Fibroblast of villous mesenchyme (primary cell): ENCODE measurements at regions not wholly inside any gene's neighbourhood (a gene's known extent, or its start where the extent isn't known, plus 50 kb on each side); places are given as distances from the start of the nearest gene placed in this dataset.

ENCODE experiments used
- DNase-seq: peaks from one replicate; pipeline ENCODE4 v3.0.0-alpha.2; 2010; ENCODE audit warnings: low read depth
- H3K4me3 ChIP-seq: 2 replicates; pipeline ENCODE4 v1.5.1; 2011; ENCODE audit warnings: low read depth, mild to moderate bottlenecking, low read length
- TF ChIP-seq, protein P1 (sequence below): IDR thresholded peaks from 2 replicates; pipeline ENCODE4 v1.5.1; 2012; ENCODE audit warnings: low read depth, mild to moderate bottlenecking, low read length; ENCODE audit not compliant: insufficient read depth

DNA sequence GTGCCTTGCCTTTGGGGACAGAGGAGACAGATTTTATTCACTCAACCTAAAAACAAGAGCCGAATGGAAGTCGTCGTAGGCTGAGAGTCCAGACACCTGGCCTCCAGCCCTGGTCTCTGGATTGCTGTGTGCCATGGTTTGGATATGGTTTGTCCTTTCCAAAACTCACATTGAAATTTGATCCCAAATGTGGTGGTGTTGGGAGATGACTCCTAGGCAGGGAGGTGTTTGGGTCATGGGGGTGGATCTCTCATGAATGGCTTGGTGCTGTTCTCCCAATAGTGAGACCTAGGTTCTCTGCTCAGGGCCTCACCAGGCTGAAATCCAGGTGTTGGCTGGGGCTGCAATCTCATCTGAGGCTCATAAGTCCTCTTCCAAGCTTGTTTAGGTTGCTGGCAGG, 75.5 kb downstream of the FOXD2 start:
- no peak overlapping the region for H3K4me3 ChIP-seq
- TF ChIP-seq, protein P1, sequence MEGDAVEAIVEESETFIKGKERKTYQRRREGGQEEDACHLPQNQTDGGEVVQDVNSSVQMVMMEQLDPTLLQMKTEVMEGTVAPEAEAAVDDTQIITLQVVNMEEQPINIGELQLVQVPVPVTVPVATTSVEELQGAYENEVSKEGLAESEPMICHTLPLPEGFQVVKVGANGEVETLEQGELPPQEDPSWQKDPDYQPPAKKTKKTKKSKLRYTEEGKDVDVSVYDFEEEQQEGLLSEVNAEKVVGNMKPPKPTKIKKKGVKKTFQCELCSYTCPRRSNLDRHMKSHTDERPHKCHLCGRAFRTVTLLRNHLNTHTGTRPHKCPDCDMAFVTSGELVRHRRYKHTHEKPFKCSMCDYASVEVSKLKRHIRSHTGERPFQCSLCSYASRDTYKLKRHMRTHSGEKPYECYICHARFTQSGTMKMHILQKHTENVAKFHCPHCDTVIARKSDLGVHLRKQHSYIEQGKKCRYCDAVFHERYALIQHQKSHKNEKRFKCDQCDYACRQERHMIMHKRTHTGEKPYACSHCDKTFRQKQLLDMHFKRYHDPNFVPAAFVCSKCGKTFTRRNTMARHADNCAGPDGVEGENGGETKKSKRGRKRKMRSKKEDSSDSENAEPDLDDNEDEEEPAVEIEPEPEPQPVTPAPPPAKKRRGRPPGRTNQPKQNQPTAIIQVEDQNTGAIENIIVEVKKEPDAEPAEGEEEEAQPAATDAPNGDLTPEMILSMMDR = no peak
- DNase-seq = no peak

DNA sequence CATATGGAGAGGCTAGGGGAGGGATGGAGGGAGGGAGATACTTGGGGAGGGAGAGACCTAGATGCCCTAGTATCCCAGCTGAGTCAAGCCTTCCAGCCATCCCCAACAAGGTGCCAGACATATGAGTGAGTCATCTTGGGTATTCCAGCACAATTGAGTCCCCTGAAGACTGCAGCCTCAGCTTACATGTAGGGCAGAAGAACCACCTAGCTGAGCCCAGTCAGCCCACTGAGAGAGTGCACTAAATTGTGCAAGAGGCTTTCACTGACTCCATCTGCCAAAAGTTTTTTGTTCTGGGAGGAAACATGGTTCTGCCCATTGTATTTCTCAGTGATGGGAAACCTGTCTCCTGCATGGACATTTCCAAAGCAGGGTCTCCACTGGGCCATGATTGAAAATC, 76.4 kb downstream of the FOXD2 start:
- DNase-seq = no peak
- TF ChIP-seq, protein P1 = no peak
- no peak overlapping the region for H3K4me3 ChIP-seq

DNA sequence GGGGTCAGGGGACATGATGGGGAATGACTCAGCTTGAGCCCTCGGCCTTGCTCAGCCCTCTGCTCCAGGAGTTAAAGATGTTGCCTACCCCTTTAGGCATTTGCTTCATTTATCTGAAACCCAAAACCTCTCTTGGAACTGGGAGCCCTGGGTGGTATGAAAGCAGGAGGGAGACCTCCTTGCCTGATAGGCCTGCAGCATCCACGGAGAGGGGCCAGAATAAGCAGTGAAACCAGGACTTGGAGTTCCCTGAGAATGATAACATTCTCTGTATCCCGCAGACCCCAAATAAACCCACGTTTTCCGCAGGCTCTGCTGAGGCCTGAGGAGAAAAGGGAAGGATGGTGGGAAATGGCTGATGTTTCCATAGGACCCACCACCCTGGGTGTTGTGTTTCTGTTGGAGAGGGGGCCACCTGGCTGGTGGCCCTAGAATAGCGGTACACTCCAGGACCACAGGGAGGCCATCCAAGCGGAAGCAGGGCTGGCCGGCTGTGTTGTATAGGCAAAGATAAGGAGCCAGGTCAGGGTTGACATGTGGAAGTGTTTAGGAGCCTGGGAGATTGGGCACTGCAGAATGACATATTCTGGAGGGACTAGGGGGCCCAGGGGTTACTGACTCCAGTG, 77.4 kb downstream of the FOXD2 start:
- TF ChIP-seq, protein P1 = no peak
- DNase-seq = no peak
- no peak overlapping the region for H3K4me3 ChIP-seq

DNA sequence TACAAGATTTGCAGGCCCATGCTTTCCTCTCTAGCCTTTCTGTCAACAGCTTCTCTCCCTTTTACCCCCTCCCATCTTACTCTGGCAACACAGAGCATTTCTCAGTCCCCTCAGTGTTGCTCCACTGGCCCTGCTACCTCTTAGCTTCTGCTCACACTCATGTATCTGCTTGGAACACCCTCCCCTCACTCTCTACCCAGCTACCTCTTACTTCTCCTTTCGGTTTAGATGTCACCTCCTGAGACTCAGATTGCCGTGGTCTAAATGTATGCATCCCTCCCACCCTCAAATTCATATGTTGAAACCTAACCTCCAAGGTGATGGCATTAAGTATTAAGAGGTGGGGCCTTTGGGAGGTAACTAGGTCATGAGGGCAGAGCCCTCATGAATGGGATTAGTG, 80.1 kb downstream of the FOXD2 start:
- H3K4me3 ChIP-seq = no peak overlapping the region
- no peak for DNase-seq
- TF ChIP-seq, protein P1 = no peak

DNA sequence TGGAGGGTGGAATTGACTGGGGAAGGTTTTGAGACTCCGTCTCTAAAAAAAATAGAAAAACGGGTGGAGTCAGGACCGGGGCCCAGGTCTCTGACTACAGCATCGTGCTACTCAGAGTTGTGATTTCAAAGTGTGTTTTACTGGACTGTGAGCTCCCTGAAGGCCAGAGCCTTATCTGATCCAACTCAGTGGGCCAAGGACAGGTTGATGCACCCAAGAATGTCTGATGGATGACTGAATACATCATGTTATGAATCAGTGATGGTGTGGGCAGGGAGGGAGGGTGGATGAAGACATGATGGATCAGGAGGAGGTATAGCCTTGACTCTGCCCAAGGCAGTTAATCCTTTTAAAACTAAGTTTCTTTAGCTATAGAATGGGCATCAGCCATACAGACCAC, 81.6 kb downstream of the FOXD2 start:
- TF ChIP-seq, protein P1 = no peak
- H3K4me3 ChIP-seq = no peak overlapping the region
- no peak for DNase-seq

DNA sequence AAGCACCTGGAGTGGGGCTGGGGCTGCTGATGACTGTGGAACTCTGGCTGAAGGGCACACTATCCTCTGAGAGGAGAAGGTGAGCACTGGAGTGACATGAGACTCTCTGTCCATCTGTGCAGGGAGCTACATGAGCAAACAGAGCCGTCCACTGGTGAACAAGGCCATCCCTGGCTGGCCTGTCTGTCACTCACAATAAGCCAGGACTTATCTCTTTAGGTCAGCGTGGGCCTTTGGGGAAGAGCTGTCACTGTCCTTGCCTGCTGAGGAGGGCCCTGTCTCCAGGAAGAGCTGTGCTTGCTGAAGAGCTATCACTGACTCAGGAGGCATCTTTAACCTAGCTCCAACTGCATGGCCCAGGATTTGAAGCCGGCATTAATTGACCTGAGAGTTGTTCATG, 82.1 kb downstream of the FOXD2 start:
- TF ChIP-seq, protein P1 = no peak
- no peak overlapping the region for H3K4me3 ChIP-seq
- DNase-seq = no peak
